ENCODE measurements at regions not wholly inside any gene's neighbourhood (a gene's known extent, or its start where the extent isn't known, plus 50 kb on each side); places are given as distances from the start of the nearest gene placed in this dataset.

- H3K4me3 ChIP-seq, result no peak overlapping the region
These were observed 182.6 kb upstream of the SDK2 start for GRCh38 chr17:73826872-73827228.

GRCh38 chr17:73827627-73828291 lies 183.5 kb upstream of the SDK2 start:
- peaks cover 0 to 4% of the 10 kb centered on the region in 2 donors for H3K27me3 ChIP-seq
- H3K4me3 ChIP-seq, result no peak overlapping the region
- no peaks in the 10 kb centered on the region for H3K4me1 ChIP-seq
- intact Hi-C loops (cut with DNase I; ENCODE audit: low total_unique reads), result no loop called here
- no peak for DNase-seq (ENCODE audit: low spot score in 2 of 2)
- no peaks in the 10 kb centered on the region for H3K36me3 ChIP-seq
- no peaks in the 10 kb centered on the region for H3K9me3 ChIP-seq
- H3K27ac ChIP-seq, result no peak overlapping the region
- TF ChIP-seq POLR2AphosphoS5 (IDR thresholded peaks at IDR 0.05) (no peak), POLR2A (IDR thresholded peaks at IDR 0.05) (no peak)

More at GRCh38 chr17:73826872-73827228, 182.6 kb upstream of the SDK2 start:
- TF ChIP-seq POLR2AphosphoS5 (IDR thresholded peaks at IDR 0.05) (no peak), CTCF (IDR thresholded peaks at IDR 0.05) (no peak), POLR2A (IDR thresholded peaks at IDR 0.05) (no peak)
- Histone ChIP-seq H3K27me3 (peaks cover 0 to 2% of the 10 kb centered on the region in 2 donors), H3K36me3 (no peaks in the 10 kb centered on the region), H3K9me3 (no peaks in the 10 kb centered on the region), H3K4me1 (no peaks in the 10 kb centered on the region), H3K27ac (no peak overlapping the region)
- DNase-seq (ENCODE audit: low spot score in 2 of 2), result no peak
- intact Hi-C loops (cut with DNase I; ENCODE audit: low total_unique reads), result no loop called here

- no peaks in the 10 kb centered on the region for H3K4me1 ChIP-seq
- DNase-seq (ENCODE audit: low spot score in 2 of 2), result no peak
- H3K36me3 ChIP-seq, result no peaks in the 10 kb centered on the region
- H3K27ac ChIP-seq, result no peak overlapping the region
- no peak overlapping the region for H3K4me3 ChIP-seq
- TF ChIP-seq CTCF (IDR thresholded peaks at IDR 0.05) (no peak), POLR2AphosphoS5 (IDR thresholded peaks at IDR 0.05) (no peak), POLR2A (IDR thresholded peaks at IDR 0.05) (no peak)
- intact Hi-C loops (cut with DNase I; ENCODE audit: low total_unique reads), result no loop called here
- no peaks in the 10 kb centered on the region for H3K9me3 ChIP-seq
- H3K27me3 ChIP-seq, result peaks cover 0 to 11% of the 10 kb centered on the region in 2 donors
These were observed 185.5 kb upstream of the SDK2 start for GRCh38 chr17:73829676-73830280.

GRCh38 chr17:73831699-73832098 lies 187.5 kb upstream of the SDK2 start:
- peaks cover 0 to 28% of the 10 kb centered on the region in 2 donors for H3K27me3 ChIP-seq
- intact Hi-C loops (cut with DNase I; ENCODE audit: low total_unique reads), result no loop called here
- H3K27ac ChIP-seq, result no peak overlapping the region
- no peaks in the 10 kb centered on the region for H3K9me3 ChIP-seq
- no peak for TF ChIP-seq POLR2AphosphoS5 (IDR thresholded peaks at IDR 0.05)
- no peak for TF ChIP-seq CTCF (IDR thresholded peaks at IDR 0.05)
- no peak for TF ChIP-seq POLR2A (IDR thresholded peaks at IDR 0.05)
- H3K36me3 ChIP-seq, result no peaks in the 10 kb centered on the region
- H3K4me1 ChIP-seq, result no peaks in the 10 kb centered on the region
- DNase-seq (ENCODE audit: low spot score in 2 of 2), result peak in 1 of 2 donors; percentile 10
- no peak overlapping the region for H3K4me3 ChIP-seq

GRCh38 chr17:73833775-73834488 lies 189.7 kb upstream of the SDK2 start:
- no peak overlapping the region for H3K4me3 ChIP-seq
- intact Hi-C loops (cut with DNase I; ENCODE audit: low total_unique reads), result no loop called here
- no peaks in the 10 kb centered on the region for H3K9me3 ChIP-seq
- no peaks in the 10 kb centered on the region for H3K4me1 ChIP-seq
- no peaks in the 10 kb centered on the region for H3K36me3 ChIP-seq
- H3K27ac ChIP-seq, result no peak overlapping the region
- no peak for DNase-seq (ENCODE audit: low spot score in 2 of 2)
- no peak for TF ChIP-seq POLR2AphosphoS5 (IDR thresholded peaks at IDR 0.05)
- no peak for TF ChIP-seq CTCF (IDR thresholded peaks at IDR 0.05)
- no peak for TF ChIP-seq POLR2A (IDR thresholded peaks at IDR 0.05)
- H3K27me3 ChIP-seq, result peaks cover 0 to 28% of the 10 kb centered on the region in 2 donors

All from breast epithelium (tissue), 4 donors.